Heart left ventricle (tissue), 16 donors: ENCODE measurements at regions not wholly inside any gene's neighbourhood (a gene's known extent, or its start where the extent isn't known, plus 50 kb on each side); places are given as distances from the start of the nearest gene placed in this dataset.

ENCODE experiments used
- ATAC-seq, 4 donors: fragments of 200-7000 bp; cut with Tn5 transposase; one replicate each; pipeline ENCODE4 v1.9.1; 2020 to 2022; ENCODE audit warnings: moderate library complexity in 4 of 4, mild to moderate bottlenecking in 3 of 4, moderate number of reproducible peaks in 1 of 4
- DNase-seq, 5 donors: peaks; one replicate each; pipeline ENCODE4 v3.0.0-alpha.2; 2020
- H3K27ac ChIP-seq, 12 donors: fragments of 200-600 bp; sonication (generic) in 4 of 12; one replicate each; pipeline versions ENCODE4 v1.5.0 to v1.8.0; 2016 to 2022; ENCODE audit warnings: mild to moderate bottlenecking in 2 of 12
- H3K27me3 ChIP-seq, 9 donors: fragments of 200-600 bp; sonication (generic) in 2 of 9; one replicate each; pipeline versions ENCODE4 v1.5.1 to v1.8.0; 2016 to 2022; ENCODE audit warnings: mild to moderate bottlenecking in 3 of 9
- H3K36me3 ChIP-seq, 9 donors: fragments of 200-600 bp; sonication (generic) in 2 of 9; one replicate each; pipeline versions ENCODE4 v1.5.0 to v1.8.0; 2018 to 2022; ENCODE audit warnings: mild to moderate bottlenecking in 2 of 9
- H3K4me1 ChIP-seq, 12 donors: fragments of 200-600 bp; sonication (generic) in 4 of 12; one replicate each; pipeline versions ENCODE4 v1.5.0 to v1.8.0; 2016 to 2022; ENCODE audit warnings: mild to moderate bottlenecking in 3 of 12
- H3K4me3 ChIP-seq, 12 donors: fragments of 200-600 bp; sonication (generic) in 4 of 12; one replicate each; pipeline versions ENCODE4 v1.5.0 to v1.8.0; 2017 to 2022; ENCODE audit warnings: mild to moderate bottlenecking in 9 of 12, moderate library complexity in 4 of 12
- H3K9me3 ChIP-seq, 12 donors: fragments of 200-600 bp; sonication (generic) in 4 of 12; one replicate each; pipeline versions ENCODE4 v1.5.0 to v1.8.0; 2016 to 2022; ENCODE audit warnings: mild to moderate bottlenecking in 1 of 12
- CTCF ChIP-seq, 12 donors: fragments of 200-600 bp; sonication (generic) in 4 of 12; IDR thresholded peaks; one replicate each; pipeline versions ENCODE4 v1.5.0 to v1.8.0; 2018 to 2022; ENCODE audit warnings: antibody characterized with exemption in 12 of 12, mild to moderate bottlenecking in 5 of 12
- POLR2A ChIP-seq, 2 donors: fragments of 450-650 bp; IDR thresholded peaks; one replicate each; pipeline ENCODE4 v1.6.1; 2017; ENCODE audit warnings: antibody characterized with exemption in 2 of 2, mild to moderate bottlenecking in 2 of 2, moderate library complexity in 2 of 2
- WGBS, 4 donors: extraction: QIAGEN DNeasy Blood & Tissue Kit in 2 of 4; methylation state at CpG; one replicate each; pipeline versions ENCODE4 v1.1.5 to v1.1.7; 2013 to 2018; 5-methylcytosine and 5-hydroxymethylcytosine counted together
- intact Hi-C, 10 donors: fragments of 100-400 bp; cut with DNase I; formaldehyde crosslinking; loops; one replicate each; pipeline versions ENCODE4 v1.11.1 to v1.14.2; 2022
- donor health status: ischemic (EF 13 %, LVEDD 7.1; RV severe dilation, severe dysfunction).
- donor health status: healthy with polysubstance abuse.
- donor health status: DM: no; HTN: yes; CAD: no.
- donor health status: DM: no; HTN: no; CAD: no.
- donor health status: ischemic (EF 25% LVEDD 6.9; RV normal size, moderate dysfunction).
- donor health status: ischemic (EF 25% LVEDD 5.7; RV mildly dilated, moderate dysfunction).
- donor health status: healthy.
- donor health status: DM: yes; HTN: yes; CAD: no.
- donor health status: ischemic (EF 35%, LVEDD 5.7; RV mildly dilated, moderate dysfunction).
- donor health status: nonischemic (EF 11% LVEDD 7.7; RV severe dilation, severe dysfunction).
- donor health status: DM: yes; HTN: yes; CAD: no.
- donor health status: PGD.
- donor health status: ischemic (EF 29% LVEDD 5.4; RV normal size, mild dysfunction).
- donor health status: nonischemic (EF 23%, LVEDD 6.1; RV moderate dilation, normal function).

GRCh38 chr2:67346718-67347407 is 50.3 kb upstream of the ETAA1 start:
- WGBS, 4 donors, result 77 to 90% (median 83%) methylated on average over 4 of the region's 4 CpGs
- Histone ChIP-seq H3K9me3 (no peaks in the 10 kb centered on the region), H3K27me3 (peaks cover 0 to 7% (median 0%) of the 10 kb centered on the region in 9 donors), H3K4me3 (no peak overlapping the region), H3K27ac (no peak overlapping the region), H3K4me1 (no peaks in the 10 kb centered on the region), H3K36me3 (no peaks in the 10 kb centered on the region)
- intact Hi-C loops, result no loop called here
- ATAC-seq (no peak), DNase-seq (no peak)
- TF ChIP-seq POLR2A (IDR thresholded peaks at IDR 0.05), result no peak
- no peak for TF ChIP-seq CTCF (IDR thresholded peaks at IDR 0.05)
